H1 (cell line): ENCODE measurements at regions not wholly inside any gene's neighbourhood (a gene's known extent, or its start where the extent isn't known, plus 50 kb on each side); places are given as distances from the start of the nearest gene placed in this dataset.

Experiments used
- CTCF ChIA-PET: fragments of 300-600 bp; sonication (Branson Sonifier 250); formaldehyde crosslinking; loops from one replicate; lab custom pipeline; 2021; ENCODE audit not compliant: partially characterized antibody; lab: Charles Lee
- POLR2A ChIA-PET: fragments of 300-600 bp; sonication (Branson Sonifier 250); formaldehyde crosslinking; loops from one replicate; lab custom pipeline; 2021; ENCODE audit warnings: inconsistent platforms; ENCODE audit not compliant: partially characterized antibody; lab: Charles Lee
- DNase-seq, 2 experiments: peaks; one replicate each; pipeline versions ENCODE4 v3.0.0 to v3.0.0-alpha.2; 2010 to 2022; ENCODE audit warnings: low spot score in 2 of 2, low read depth in 1 of 2, mixed read lengths in 1 of 2
- FAIRE-seq: peaks from 2 replicates; lab custom pipeline; 2011; peaks lifted over from hg19 to GRCh38; lab: Jason Lieb, UNC
- H2AFZ ChIP-seq: 2 replicates; pipeline ENCODE4 v1.8.1; 2012; ENCODE audit warnings: low read length, inconsistent platforms
- H2AK5ac ChIP-seq: 2 replicates; pipeline ENCODE4 v1.6.1; 2013; ENCODE audit warnings: low read depth, low read length
- H2BK120ac ChIP-seq: replicated peaks from 2 replicates; pipeline ENCODE3; 2013; ENCODE audit warnings: low read depth, low read length, inconsistent platforms
- H2BK12ac ChIP-seq: 2 replicates; pipeline ENCODE4 v1.6.1; 2013; ENCODE audit warnings: low read depth, low read length
- H2BK15ac ChIP-seq: 2 replicates; pipeline ENCODE4 v1.6.1; 2013; ENCODE audit warnings: low read length
- H2BK20ac ChIP-seq: 2 replicates; pipeline ENCODE4 v1.6.1; 2013; ENCODE audit warnings: low read length
- H2BK5ac ChIP-seq: 2 replicates; pipeline ENCODE4 v1.6.1; 2013; ENCODE audit warnings: low read depth, low read length
- H3K14ac ChIP-seq: 2 replicates; pipeline ENCODE4 v1.6.1; 2013; ENCODE audit warnings: inconsistent platforms; ENCODE audit not compliant: insufficient read length
- H3K18ac ChIP-seq: 2 replicates; pipeline ENCODE4 v1.6.1; 2013; ENCODE audit warnings: low read length; ENCODE audit errors: extremely low read depth
- H3K23ac ChIP-seq: 2 replicates; pipeline ENCODE4 v1.6.1; 2013; ENCODE audit warnings: inconsistent platforms; ENCODE audit not compliant: insufficient read length
- H3K23me2 ChIP-seq: 2 replicates; pipeline ENCODE4 v1.6.1; 2013; ENCODE audit warnings: low read depth, low read length
- H3K27ac ChIP-seq: 2 replicates; pipeline ENCODE4 v1.6.1; 2011; ENCODE audit warnings: low read depth, low read length, inconsistent platforms
- H3K27me3 ChIP-seq, 4 experiments: replicated peaks in 1 of 4; 1 replicate in 1 of 4; 2 replicates in 3 of 4; pipeline versions ENCODE4 v1.6.1 to v1.8.1; 2011 to 2013; ENCODE audit warnings: low read length in 3 of 4, mild to moderate bottlenecking in 3 of 4, inconsistent platforms in 2 of 4, mixed read lengths in 2 of 4, moderate library complexity in 1 of 4; ENCODE audit not compliant: control insufficient read depth in 3 of 4, insufficient read depth in 3 of 4; ENCODE audit errors: extremely low read depth in 1 of 4
- H3K36me3 ChIP-seq, 4 experiments: 2 replicates each; pipeline versions ENCODE4 v1.6.1 to v1.8.1; 2011 to 2013; ENCODE audit warnings: mild to moderate bottlenecking in 4 of 4, low read length in 3 of 4, moderate library complexity in 2 of 4, control low read depth in 1 of 4, inconsistent platforms in 1 of 4; ENCODE audit not compliant: insufficient read depth in 4 of 4, control insufficient read depth in 2 of 4
- H3K4ac ChIP-seq: replicated peaks from 2 replicates; pipeline ENCODE3; 2013; ENCODE audit warnings: low read length, low read depth, mixed read lengths, inconsistent platforms; ENCODE audit not compliant: insufficient read length
- H3K4me1 ChIP-seq, 4 experiments: replicated peaks in 1 of 4; 1 replicate in 1 of 4; 2 replicates in 3 of 4; pipeline versions ENCODE4 v1.6.1 to v1.8.1; 2011 to 2013; ENCODE audit warnings: low read length in 3 of 4, inconsistent platforms in 2 of 4, mixed read lengths in 1 of 4; ENCODE audit not compliant: insufficient read depth in 4 of 4, control insufficient read depth in 3 of 4
- H3K4me2 ChIP-seq, 2 experiments: 2 replicates each; pipeline versions ENCODE4 v1.6.1 to v1.8.1; 2011 to 2013; ENCODE audit warnings: low read depth in 2 of 2, low read length in 2 of 2, control low read depth in 1 of 2, inconsistent platforms in 1 of 2, mild to moderate bottlenecking in 1 of 2; ENCODE audit not compliant: insufficient read depth in 1 of 2
- H3K4me3 ChIP-seq, 4 experiments: fragments of 200-600, 300-600 bp in 1 of 4; sonication (generic), shearing (Covaris generic), sonication (Bioruptor Twin) in 1 of 4; 2 replicates each; pipeline versions ENCODE4 v1.5.1 to v1.8.1; 2011 to 2016; ENCODE audit warnings: low read length in 4 of 4, low read depth in 3 of 4, control low read depth in 2 of 4, inconsistent platforms in 2 of 4, mild to moderate bottlenecking in 2 of 4, mixed read lengths in 1 of 4, moderate library complexity in 1 of 4; ENCODE audit not compliant: insufficient read depth in 2 of 4; ENCODE audit errors: extremely low read depth in 1 of 4
- H3K56ac ChIP-seq: replicated peaks from 2 replicates; pipeline ENCODE3; 2013; ENCODE audit warnings: low read depth, mild to moderate bottlenecking, mixed read lengths, low read length, inconsistent platforms; ENCODE audit not compliant: insufficient read length
- H3K79me1 ChIP-seq: 2 replicates; pipeline ENCODE4 v1.6.1; 2013; ENCODE audit warnings: low read depth, low read length, control low read depth
- H3K79me2 ChIP-seq, 2 experiments: 2 replicates each; pipeline versions ENCODE4 v1.6.1 to v1.8.1; 2012 to 2013; ENCODE audit warnings: low read length in 2 of 2, mild to moderate bottlenecking in 2 of 2, inconsistent platforms in 1 of 2; ENCODE audit not compliant: insufficient read depth in 2 of 2, control insufficient read depth in 1 of 2
- H3K9ac ChIP-seq, 4 experiments: replicated peaks in 1 of 4; 1 replicate in 1 of 4; 2 replicates in 3 of 4; pipeline versions ENCODE4 v1.6.1 to v1.8.1; 2011 to 2013; ENCODE audit warnings: low read depth in 3 of 4, low read length in 3 of 4, control low read depth in 2 of 4, mild to moderate bottlenecking in 2 of 4, moderate library complexity in 2 of 4, inconsistent platforms in 1 of 4; ENCODE audit errors: extremely low read depth in 1 of 4
- H3K9me3 ChIP-seq, 2 experiments: 2 replicates each; pipeline versions ENCODE4 v1.6.1 to v1.8.1; 2012 to 2013; ENCODE audit warnings: mild to moderate bottlenecking in 2 of 2, moderate library complexity in 2 of 2, control low read depth in 1 of 2, inconsistent platforms in 1 of 2, low read depth in 1 of 2, low read length in 1 of 2, mixed read lengths in 1 of 2; ENCODE audit not compliant: insufficient read depth in 2 of 2
- H4K20me1 ChIP-seq, 2 experiments: replicated peaks in 1 of 2; 2 replicates each; pipeline versions ENCODE3 to v1.8.1; 2011 to 2013; ENCODE audit warnings: inconsistent platforms in 2 of 2, low read length in 2 of 2, mild to moderate bottlenecking in 1 of 2; ENCODE audit not compliant: insufficient read depth in 2 of 2, control insufficient read depth in 1 of 2
- H4K5ac ChIP-seq: 2 replicates; pipeline ENCODE4 v1.6.1; 2013; ENCODE audit warnings: low read length, low read depth, mixed read lengths, inconsistent platforms; ENCODE audit not compliant: insufficient read length
- H4K8ac ChIP-seq: 2 replicates; pipeline ENCODE4 v1.8.0; 2013; ENCODE audit warnings: mild to moderate bottlenecking, moderate library complexity, low read length, inconsistent platforms; ENCODE audit not compliant: insufficient read depth; ENCODE audit errors: extremely low read depth
- H4K91ac ChIP-seq: replicated peaks from 2 replicates; pipeline ENCODE3; 2013; ENCODE audit warnings: low read length, mixed read lengths, inconsistent platforms; ENCODE audit not compliant: insufficient read length
- CTCF ChIP-seq, 3 experiments: IDR thresholded peaks; 1 replicate in 2 of 3; 2 replicates in 1 of 3; pipeline versions ENCODE4 v1.5.1 to v1.6.1; 2011; ENCODE audit warnings: low read length in 3 of 3, mild to moderate bottlenecking in 3 of 3, inconsistent platforms in 2 of 3, low read depth in 1 of 3, moderate library complexity in 1 of 3; ENCODE audit not compliant: insufficient read depth in 1 of 3; ENCODE audit errors: control extremely low read depth in 1 of 3
- GTF2F1 ChIP-seq: IDR thresholded peaks from 2 replicates; pipeline ENCODE4 v1.6.1; 2012; ENCODE audit warnings: low read depth, low read length, improper control_type of control experiment, borderline replicate concordance
- WGBS, 2 experiments: shearing (Covaris generic) in 1 of 2; methylation state at CpG; one replicate each; pipeline versions ENCODE4 v1.1.6 to v1.1.7; 2013 to 2015; ENCODE audit warnings: low lambda C conversion rate in 2 of 2, mixed read lengths in 2 of 2, inconsistent platforms in 1 of 2, low coverage in 1 of 2, missing lambda C conversion rate in 1 of 2; ENCODE audit not compliant: insufficient replicate concordance in 2 of 2, insufficient coverage in 1 of 2, insufficient read length in 1 of 2; ENCODE audit errors: extremely low coverage in 1 of 2, missing lambda C conversion rate in 1 of 2; 5-methylcytosine and 5-hydroxymethylcytosine counted together
- TF ChIP-seq, protein P1 (sequence below): IDR thresholded peaks from 2 replicates; pipeline ENCODE4 v1.6.1; 2012; ENCODE audit warnings: low read length, inconsistent platforms

DNA sequence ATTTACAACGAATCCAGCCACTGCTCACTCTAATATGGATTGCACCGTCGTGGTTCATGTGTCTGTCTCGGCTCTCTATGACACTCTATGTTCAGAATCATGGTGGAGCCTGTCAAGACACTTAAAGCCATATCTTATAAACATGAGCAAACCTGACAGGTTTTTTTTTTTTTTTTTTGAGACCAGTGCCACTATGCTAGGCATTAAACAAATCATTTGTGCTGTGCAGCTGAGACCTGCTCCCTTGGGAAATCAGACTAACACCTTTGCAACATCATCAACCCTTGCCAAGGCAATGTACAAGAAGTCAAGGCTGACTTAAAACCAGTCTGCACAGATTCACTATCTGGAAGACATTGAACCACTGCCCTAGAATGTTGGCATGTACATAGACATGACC is 181.2 kb upstream of the ANK3 start:
- Histone ChIP-seq H3K56ac (no peak overlapping the region), H3K79me2 (no peaks in the 10 kb centered on the region), H3K14ac (no peak overlapping the region), H3K36me3 (no peaks in the 10 kb centered on the region), H3K27me3 (no peaks in the 10 kb centered on the region), H2BK20ac (no peak overlapping the region), H3K4me2 (no peak overlapping the region), H3K4me3 (no peak overlapping the region), H2AK5ac (no peak overlapping the region), H3K4ac (no peak overlapping the region), H3K9ac (no peak overlapping the region), H3K23ac (no peak overlapping the region), H4K8ac (no peak overlapping the region), H3K79me1 (no peaks in the 10 kb centered on the region), H3K9me3 (no peaks in the 10 kb centered on the region; a peak in 1 of 4 replicates), H3K18ac (no peak overlapping the region), H3K27ac (no peak overlapping the region), H4K91ac (no peak overlapping the region), H2BK15ac (no peak overlapping the region), H4K20me1 (no peaks in the 10 kb centered on the region), H3K4me1 (peaks cover 0 to 16% (median 13%) of the 10 kb centered on the region in 4 experiments), H2BK12ac (no peak overlapping the region), H2AFZ (no peak overlapping the region), H3K23me2 (no peaks in the 10 kb centered on the region; the same call in 1 of the 2 replicates), H4K5ac (no peak overlapping the region), H2BK5ac (no peak overlapping the region), H2BK120ac (no peak overlapping the region)
- WGBS, 2 experiments, result 98% methylated on average over 4 of the region's 4 CpGs; no CpG with 5 or more reads in 1 of the 2 experiments
- POLR2A ChIA-PET, result interaction anchor here (0.7 kb wide), 1 partner anchor 184 kb away, joined by 4 read pairs; no protein-coding TSS in a partner anchor
- DNase-seq, result no peak
- no peak for FAIRE-seq
- CTCF ChIA-PET, result interaction anchor here (0.7 to 1.1 kb wide), 4 partner anchors 8 to 133 kb away, joined by 3 to 4 read pairs (median 3); no protein-coding TSS in a partner anchor
- TF ChIP-seq GTF2F1 (no peak), CTCF (IDR thresholded peaks at IDR 0.05; ENCODE audit: control extremely low read depth in 1 of 3, insufficient read depth in 1 of 3, low read depth in 1 of 3, low read length in 3 of 3) (no peak)
- TF ChIP-seq, protein P1, sequence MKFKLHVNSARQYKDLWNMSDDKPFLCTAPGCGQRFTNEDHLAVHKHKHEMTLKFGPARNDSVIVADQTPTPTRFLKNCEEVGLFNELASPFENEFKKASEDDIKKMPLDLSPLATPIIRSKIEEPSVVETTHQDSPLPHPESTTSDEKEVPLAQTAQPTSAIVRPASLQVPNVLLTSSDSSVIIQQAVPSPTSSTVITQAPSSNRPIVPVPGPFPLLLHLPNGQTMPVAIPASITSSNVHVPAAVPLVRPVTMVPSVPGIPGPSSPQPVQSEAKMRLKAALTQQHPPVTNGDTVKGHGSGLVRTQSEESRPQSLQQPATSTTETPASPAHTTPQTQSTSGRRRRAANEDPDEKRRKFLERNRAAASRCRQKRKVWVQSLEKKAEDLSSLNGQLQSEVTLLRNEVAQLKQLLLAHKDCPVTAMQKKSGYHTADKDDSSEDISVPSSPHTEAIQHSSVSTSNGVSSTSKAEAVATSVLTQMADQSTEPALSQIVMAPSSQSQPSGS, result no peak
